GM12878 (cell line): ENCODE measurements at regions not wholly inside any gene's neighbourhood (a gene's known extent, or its start where the extent isn't known, plus 50 kb on each side); places are given as distances from the start of the nearest gene placed in this dataset.

Experiments used
- ATAC-seq: fragments of 200-7000 bp; cut with Tn5 transposase; 3 replicates; pipeline ENCODE4 v1.9.1; 2020; ENCODE audit warnings: mild to moderate bottlenecking, moderate library complexity
- BruUV-seq: library from RNA; stranded (reverse); fragments of 400-500 nt; replicated peaks from 2 replicates; lab custom pipeline; 2021; lab: Mats Ljungman, UMichigan
- CTCF ChIA-PET: fragments of 300-600 bp; sonication (Branson Sonifier 250); formaldehyde crosslinking; extraction: SDS; loops from one replicate; lab custom pipeline; 2021; ENCODE audit warnings: inconsistent platforms; lab: Yijun Ruan, JAX
- POLR2A ChIA-PET: fragments of 350-600 bp; formaldehyde crosslinking; extraction: SDS; loops from one replicate; lab custom pipeline; 2021; ENCODE audit warnings: inconsistent platforms; lab: Charles Lee
- RAD21 ChIA-PET: fragments of 300-600 bp; sonication (Branson Sonifier 250); formaldehyde crosslinking; loops from one replicate; lab custom pipeline; 2023; ENCODE audit warnings: antibody characterized with exemption; ENCODE audit not compliant: unreplicated experiment; lab: Charles Lee
- SMC1A ChIA-PET: fragments of 300-600 bp; sonication (Branson Sonifier 250); formaldehyde crosslinking; loops from one replicate; lab custom pipeline; 2023; ENCODE audit not compliant: unreplicated experiment, uncharacterized antibody; lab: Charles Lee
- DNase-seq: peaks from one replicate; pipeline ENCODE4 v3.0.0-alpha.2; 2011; ENCODE audit warnings: low read depth, low spot score
- FAIRE-seq: peaks from 3 replicates; lab custom pipeline; 2011; peaks lifted over from hg19 to GRCh38; lab: Jason Lieb, UNC
- H2AFZ ChIP-seq: 2 replicates; pipeline ENCODE4 v1.6.0; 2011; ENCODE audit warnings: low read depth, low read length, control low read depth; ENCODE audit not compliant: control insufficient read depth
- H3K27ac ChIP-seq: 2 replicates; pipeline ENCODE4 v1.5.1; 2011; ENCODE audit warnings: control low read depth; ENCODE audit not compliant: control insufficient read depth, insufficient read depth
- H3K27me3 ChIP-seq, 2 experiments: replicated peaks in 1 of 2; 2 replicates each; pipeline versions ENCODE4 v1.6.0 to v1.6.1; 2011; ENCODE audit warnings: low read length in 1 of 2; ENCODE audit not compliant: control insufficient read depth in 2 of 2, insufficient read depth in 2 of 2
- H3K36me3 ChIP-seq, 2 experiments: 2 replicates each; pipeline ENCODE4 v1.5.1; 2011; ENCODE audit warnings: low read length in 1 of 2; ENCODE audit not compliant: control insufficient read depth in 2 of 2, insufficient read depth in 2 of 2
- H3K4me1 ChIP-seq: 2 replicates; pipeline ENCODE4 v1.6.1; 2011; ENCODE audit warnings: mild to moderate bottlenecking, low read length, moderate library complexity, mixed read lengths; ENCODE audit not compliant: control insufficient read depth, insufficient read depth
- H3K4me2 ChIP-seq: 2 replicates; pipeline ENCODE4 v1.6.0; 2011; ENCODE audit warnings: control low read depth; ENCODE audit not compliant: control insufficient read depth, insufficient read depth
- H3K4me3 ChIP-seq: fragments of 200-600 bp; sonication (generic); 2 replicates; pipeline ENCODE4 v1.5.1; 2016
- H3K79me2 ChIP-seq: 2 replicates; pipeline ENCODE4 v1.6.0; 2011; ENCODE audit warnings: low read length; ENCODE audit not compliant: control insufficient read depth, insufficient read depth
- H3K9ac ChIP-seq: 2 replicates; pipeline ENCODE4 v1.8.0; 2011; ENCODE audit warnings: low read length, control low read depth, mixed read lengths; ENCODE audit not compliant: control insufficient read depth, insufficient read depth
- H3K9me3 ChIP-seq: replicated peaks from 3 replicates; pipeline ENCODE4 v1.5.1; 2011; ENCODE audit warnings: mild to moderate bottlenecking, low read length; ENCODE audit not compliant: control insufficient read depth, insufficient read depth
- H4K20me1 ChIP-seq: 2 replicates; pipeline ENCODE4 v1.6.0; 2011; ENCODE audit not compliant: control insufficient read depth, insufficient read depth
- BCL11A ChIP-seq: IDR thresholded peaks from 2 replicates; pipeline ENCODE4 v1.6.1; 2011; ENCODE audit warnings: low read depth, low read length
- EGR1 ChIP-seq, 2 experiments: IDR thresholded peaks; 1 replicate in 1 of 2; 2 replicates in 1 of 2; pipeline ENCODE4 v1.6.1; 2011 to 2012; ENCODE audit warnings: low read depth in 2 of 2, low read length in 2 of 2, borderline replicate concordance in 1 of 2, mild to moderate bottlenecking in 1 of 2, moderate library complexity in 1 of 2
- ESRRA ChIP-seq: IDR thresholded peaks from 2 replicates; pipeline ENCODE4 v1.6.1; 2012; ENCODE audit warnings: mild to moderate bottlenecking, low read length, improper control_type of control experiment
- IRF4 ChIP-seq: IDR thresholded peaks from 2 replicates; pipeline ENCODE4 v1.6.1; 2011; ENCODE audit warnings: low read depth, low read length
- KDM1A ChIP-seq: fragments of 200-600 bp; sonication (generic); IDR thresholded peaks from 2 replicates; pipeline ENCODE4 v1.6.1; 2016; ENCODE audit warnings: borderline replicate concordance
- SIX5 ChIP-seq: IDR thresholded peaks from 2 replicates; pipeline ENCODE4 v1.6.1; 2011; ENCODE audit warnings: mild to moderate bottlenecking, low read depth, low read length, moderate library complexity; ENCODE audit not compliant: severe bottlenecking
- SP1 ChIP-seq: IDR thresholded peaks from one replicate; pipeline ENCODE4 v1.6.1; 2011; ENCODE audit warnings: low read depth, low read length
- STAT1 ChIP-seq: fragments of 450-650 bp; conservative IDR thresholded peaks from 2 replicates; pipeline ENCODE4 v1.6.1; 2014; ENCODE audit warnings: antibody characterized with exemption, mild to moderate bottlenecking
- ZBED1 ChIP-seq: IDR thresholded peaks from 2 replicates; pipeline ENCODE4 v1.6.1; 2016; ENCODE audit warnings: borderline replicate concordance
- ZNF274 ChIP-seq: IDR thresholded peaks from one replicate; pipeline ENCODE4 v1.8.0; 2011; ENCODE audit not compliant: insufficient read length, insufficient read depth
- ZNF384 ChIP-seq: IDR thresholded peaks from 2 replicates; pipeline ENCODE4 v1.6.1; 2012; ENCODE audit warnings: low read depth, mild to moderate bottlenecking, low read length, improper control_type of control experiment, borderline replicate concordance
- ZZZ3 ChIP-seq: IDR thresholded peaks from 2 replicates; pipeline ENCODE4 v1.6.1; 2011; ENCODE audit warnings: low read depth; ENCODE audit not compliant: control insufficient read depth, insufficient read length
- WGBS: methylation state at CpG from one replicate; pipeline ENCODE4 v1.1.6; 2016; ENCODE audit warnings: low lambda C conversion rate; ENCODE audit not compliant: insufficient replicate concordance, insufficient coverage; ENCODE audit errors: missing lambda C conversion rate; 5-methylcytosine and 5-hydroxymethylcytosine counted together
- in situ Hi-C: fragments of 300-500 bp; cut with MboI; formaldehyde crosslinking; loops from 9 replicates; pipeline ENCODE4 v1.14.3; 2018; ENCODE audit warnings: mixed read lengths
- intact Hi-C: fragments of 100-400 bp; cut with micrococcal nuclease; formaldehyde crosslinking; loops from one replicate; pipeline ENCODE4 v1.14.2; 2022; ENCODE audit not compliant: unreplicated experiment
- TF ChIP-seq, protein P1 (sequence below): IDR thresholded peaks from 2 replicates; pipeline ENCODE4 v1.6.1; 2012; ENCODE audit warnings: low read length, inconsistent platforms
- TF ChIP-seq, protein P2 (sequence below): IDR thresholded peaks from 2 replicates; pipeline ENCODE4 v1.6.1; 2012; ENCODE audit warnings: low read depth, low read length, improper control_type of control experiment
- TF ChIP-seq, protein P3 (sequence below): fragments of 450-650 bp; IDR thresholded peaks from 2 replicates; pipeline ENCODE4 v1.6.1; 2017; ENCODE audit warnings: mild to moderate bottlenecking
- TF ChIP-seq, protein P4 (sequence below): fragments of 450-650 bp; formaldehyde crosslinking; IDR thresholded peaks from 2 replicates; pipeline ENCODE4 v1.4.0; 2022; ENCODE audit warnings: mild to moderate bottlenecking, moderate library complexity
- TF ChIP-seq, protein P5 (sequence below): fragments of 450-650 bp; IDR thresholded peaks from 2 replicates; pipeline ENCODE4 v1.6.1; 2016; ENCODE audit warnings: mild to moderate bottlenecking

DNA sequence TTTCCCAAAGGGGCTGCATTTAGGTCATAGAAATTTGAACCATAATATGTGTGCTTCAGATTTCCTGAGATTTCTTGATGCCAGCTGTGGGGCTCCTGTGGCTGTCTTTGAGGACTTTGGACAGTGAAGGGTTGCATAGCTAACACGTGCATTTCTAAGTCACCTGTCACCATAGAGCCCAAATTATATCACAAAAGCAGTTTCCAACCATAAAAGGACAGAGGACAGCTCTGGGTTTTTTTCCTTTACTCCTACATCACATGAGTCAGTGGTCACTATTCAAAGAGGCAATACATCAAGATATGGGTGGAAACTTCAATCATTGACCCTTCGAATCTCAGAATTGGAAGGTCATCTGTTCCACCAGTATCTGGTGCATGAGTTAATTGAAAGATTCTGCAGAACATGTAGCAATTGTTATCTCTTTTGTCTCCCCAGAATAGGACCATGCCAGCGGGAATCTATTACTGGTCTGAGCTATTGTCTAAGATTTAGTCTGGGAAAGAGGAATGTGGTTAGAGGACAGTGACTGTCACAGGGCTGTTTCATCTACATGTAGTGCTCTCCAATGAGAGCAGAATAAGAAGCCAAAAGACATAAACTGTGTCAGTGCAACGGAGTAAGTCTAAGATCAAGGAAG is 133.5 kb downstream of the AASDH start:
- no peak overlapping the region for H3K4me3 ChIP-seq
- in situ Hi-C loops, result no loop called here
- ChIA-PET RAD21 (no interaction called here), CTCF (no interaction called here), POLR2A (no interaction called here), SMC1A (no interaction called here)
- H3K79me2 ChIP-seq, result no peaks in the 10 kb centered on the region
- DNase-seq (no peak), ATAC-seq (no peak), FAIRE-seq (no peak)
- no peak overlapping the region for H2AFZ ChIP-seq
- H3K27me3 ChIP-seq, result no peaks in the 10 kb centered on the region
- H3K4me1 ChIP-seq, result no peaks in the 10 kb centered on the region
- no peaks in the 10 kb centered on the region for H3K36me3 ChIP-seq
- H3K9ac ChIP-seq, result no peak overlapping the region
- BruUV-seq, result no TSS peak
- H3K4me2 ChIP-seq, result no peak overlapping the region
- H4K20me1 ChIP-seq, result no peaks in the 10 kb centered on the region
- intact Hi-C loops, result no loop called here
- no peak overlapping the region for H3K27ac ChIP-seq
- H3K9me3 ChIP-seq, result no peaks in the 10 kb centered on the region
- 7% methylated on average over 4 of the region's 4 CpGs for WGBS
- no peak for TF ChIP-seq IRF4
- TF ChIP-seq, protein P1, sequence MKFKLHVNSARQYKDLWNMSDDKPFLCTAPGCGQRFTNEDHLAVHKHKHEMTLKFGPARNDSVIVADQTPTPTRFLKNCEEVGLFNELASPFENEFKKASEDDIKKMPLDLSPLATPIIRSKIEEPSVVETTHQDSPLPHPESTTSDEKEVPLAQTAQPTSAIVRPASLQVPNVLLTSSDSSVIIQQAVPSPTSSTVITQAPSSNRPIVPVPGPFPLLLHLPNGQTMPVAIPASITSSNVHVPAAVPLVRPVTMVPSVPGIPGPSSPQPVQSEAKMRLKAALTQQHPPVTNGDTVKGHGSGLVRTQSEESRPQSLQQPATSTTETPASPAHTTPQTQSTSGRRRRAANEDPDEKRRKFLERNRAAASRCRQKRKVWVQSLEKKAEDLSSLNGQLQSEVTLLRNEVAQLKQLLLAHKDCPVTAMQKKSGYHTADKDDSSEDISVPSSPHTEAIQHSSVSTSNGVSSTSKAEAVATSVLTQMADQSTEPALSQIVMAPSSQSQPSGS, result no peak
- no peak for TF ChIP-seq KDM1A
- TF ChIP-seq ZZZ3, result no peak
- no peak for TF ChIP-seq SIX5
- no peak for TF ChIP-seq ESRRA
- TF ChIP-seq, protein P2, sequence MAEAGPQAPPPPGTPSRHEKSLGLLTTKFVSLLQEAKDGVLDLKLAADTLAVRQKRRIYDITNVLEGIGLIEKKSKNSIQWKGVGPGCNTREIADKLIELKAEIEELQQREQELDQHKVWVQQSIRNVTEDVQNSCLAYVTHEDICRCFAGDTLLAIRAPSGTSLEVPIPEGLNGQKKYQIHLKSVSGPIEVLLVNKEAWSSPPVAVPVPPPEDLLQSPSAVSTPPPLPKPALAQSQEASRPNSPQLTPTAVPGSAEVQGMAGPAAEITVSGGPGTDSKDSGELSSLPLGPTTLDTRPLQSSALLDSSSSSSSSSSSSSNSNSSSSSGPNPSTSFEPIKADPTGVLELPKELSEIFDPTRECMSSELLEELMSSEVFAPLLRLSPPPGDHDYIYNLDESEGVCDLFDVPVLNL, result no peak
- TF ChIP-seq ZNF274, result no peak
- TF ChIP-seq BCL11A, result no peak
- TF ChIP-seq ZBED1, result no peak
- TF ChIP-seq, protein P3, sequence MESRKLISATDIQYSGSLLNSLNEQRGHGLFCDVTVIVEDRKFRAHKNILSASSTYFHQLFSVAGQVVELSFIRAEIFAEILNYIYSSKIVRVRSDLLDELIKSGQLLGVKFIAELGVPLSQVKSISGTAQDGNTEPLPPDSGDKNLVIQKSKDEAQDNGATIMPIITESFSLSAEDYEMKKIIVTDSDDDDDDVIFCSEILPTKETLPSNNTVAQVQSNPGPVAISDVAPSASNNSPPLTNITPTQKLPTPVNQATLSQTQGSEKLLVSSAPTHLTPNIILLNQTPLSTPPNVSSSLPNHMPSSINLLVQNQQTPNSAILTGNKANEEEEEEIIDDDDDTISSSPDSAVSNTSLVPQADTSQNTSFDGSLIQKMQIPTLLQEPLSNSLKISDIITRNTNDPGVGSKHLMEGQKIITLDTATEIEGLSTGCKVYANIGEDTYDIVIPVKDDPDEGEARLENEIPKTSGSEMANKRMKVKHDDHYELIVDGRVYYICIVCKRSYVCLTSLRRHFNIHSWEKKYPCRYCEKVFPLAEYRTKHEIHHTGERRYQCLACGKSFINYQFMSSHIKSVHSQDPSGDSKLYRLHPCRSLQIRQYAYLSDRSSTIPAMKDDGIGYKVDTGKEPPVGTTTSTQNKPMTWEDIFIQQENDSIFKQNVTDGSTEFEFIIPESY, result no peak
- TF ChIP-seq, protein P4, sequence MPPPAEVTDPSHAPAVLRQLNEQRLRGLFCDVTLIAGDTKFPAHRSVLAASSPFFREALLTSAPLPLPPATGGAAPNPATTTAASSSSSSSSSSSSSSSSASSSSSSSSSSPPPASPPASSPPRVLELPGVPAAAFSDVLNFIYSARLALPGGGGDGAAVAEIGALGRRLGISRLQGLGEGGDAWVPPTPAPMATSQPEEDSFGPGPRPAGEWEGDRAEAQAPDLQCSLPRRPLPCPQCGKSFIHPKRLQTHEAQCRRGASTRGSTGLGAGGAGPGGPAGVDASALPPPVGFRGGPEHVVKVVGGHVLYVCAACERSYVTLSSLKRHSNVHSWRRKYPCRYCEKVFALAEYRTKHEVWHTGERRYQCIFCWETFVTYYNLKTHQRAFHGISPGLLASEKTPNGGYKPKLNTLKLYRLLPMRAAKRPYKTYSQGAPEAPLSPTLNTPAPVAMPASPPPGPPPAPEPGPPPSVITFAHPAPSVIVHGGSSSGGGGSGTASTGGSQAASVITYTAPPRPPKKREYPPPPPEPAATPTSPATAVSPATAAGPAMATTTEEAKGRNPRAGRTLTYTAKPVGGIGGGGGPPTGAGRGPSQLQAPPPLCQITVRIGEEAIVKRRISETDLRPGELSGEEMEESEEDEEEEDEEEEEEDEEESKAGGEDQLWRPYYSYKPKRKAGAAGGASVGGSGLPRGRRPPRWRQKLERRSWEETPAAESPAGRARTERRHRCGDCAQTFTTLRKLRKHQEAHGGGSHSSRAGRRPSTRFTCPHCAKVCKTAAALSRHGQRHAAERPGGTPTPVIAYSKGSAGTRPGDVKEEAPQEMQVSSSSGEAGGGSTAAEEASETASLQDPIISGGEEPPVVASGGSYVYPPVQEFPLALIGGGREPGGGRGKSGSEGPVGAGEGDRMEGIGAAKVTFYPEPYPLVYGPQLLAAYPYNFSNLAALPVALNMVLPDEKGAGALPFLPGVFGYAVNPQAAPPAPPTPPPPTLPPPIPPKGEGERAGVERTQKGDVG (CRISPR knock-in tag), result no peak
- TF ChIP-seq SP1, result no peak
- TF ChIP-seq, protein P5, sequence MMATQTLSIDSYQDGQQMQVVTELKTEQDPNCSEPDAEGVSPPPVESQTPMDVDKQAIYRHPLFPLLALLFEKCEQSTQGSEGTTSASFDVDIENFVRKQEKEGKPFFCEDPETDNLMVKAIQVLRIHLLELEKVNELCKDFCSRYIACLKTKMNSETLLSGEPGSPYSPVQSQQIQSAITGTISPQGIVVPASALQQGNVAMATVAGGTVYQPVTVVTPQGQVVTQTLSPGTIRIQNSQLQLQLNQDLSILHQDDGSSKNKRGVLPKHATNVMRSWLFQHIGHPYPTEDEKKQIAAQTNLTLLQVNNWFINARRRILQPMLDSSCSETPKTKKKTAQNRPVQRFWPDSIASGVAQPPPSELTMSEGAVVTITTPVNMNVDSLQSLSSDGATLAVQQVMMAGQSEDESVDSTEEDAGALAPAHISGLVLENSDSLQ, result no peak
- no peak for TF ChIP-seq ZNF384
- no peak for TF ChIP-seq STAT1
- TF ChIP-seq EGR1 (IDR thresholded peaks at IDR 0.05; ENCODE audit: borderline replicate concordance in 1 of 2, low read depth in 2 of 2, low read length in 2 of 2), result no peak
